ENCODE measurements at regions not wholly inside any gene's neighbourhood (a gene's known extent, or its start where the extent isn't known, plus 50 kb on each side); places are given as distances from the start of the nearest gene placed in this dataset.

DNA sequence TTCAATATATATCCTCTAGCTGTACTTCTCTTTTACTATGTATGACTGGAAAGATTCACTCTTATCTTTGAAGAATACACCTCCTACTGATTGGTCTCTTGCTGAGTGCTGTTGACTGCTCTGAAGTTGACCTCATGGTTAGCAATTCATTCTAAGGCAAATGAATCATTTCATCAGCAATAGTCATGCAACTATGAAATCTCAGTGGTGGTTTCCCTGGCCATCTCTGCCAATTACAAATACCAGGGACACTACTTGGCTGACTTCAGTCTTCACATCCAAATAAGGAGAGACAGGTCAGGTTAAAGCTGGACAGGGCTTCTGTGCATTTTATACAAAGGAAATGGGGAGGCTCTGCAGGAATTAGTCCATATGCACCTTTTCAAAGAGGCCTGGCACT, 333.5 kb upstream of the ACTBL2 start:
- Histone ChIP-seq H3K27ac (ENCODE audit: low read length) (peak overlapping the region; percentile 7; the same call in 1 of the 2 replicates), H3K4me1 (ENCODE audit: control insufficient read depth, insufficient read depth, low read length) (no peaks in the 10 kb centered on the region), H3K36me3 (ENCODE audit: control insufficient read depth, insufficient read depth, low read length) (no peaks in the 10 kb centered on the region), H3K9me3 (ENCODE audit: control insufficient read depth, insufficient read depth, low read depth, low read length) (peaks cover 4% of the 10 kb centered on the region; the same call in 1 of the 2 replicates), H3K27me3 (ENCODE audit: control insufficient read depth, insufficient read depth, low read length) (no peaks in the 10 kb centered on the region), H3K4me3 (ENCODE audit: low read depth in 2 of 2, low read length in 2 of 2) (no peak overlapping the region)
- no TSS peak for BruUV-seq (replicated peaks)
- TF ChIP-seq, protein P1, sequence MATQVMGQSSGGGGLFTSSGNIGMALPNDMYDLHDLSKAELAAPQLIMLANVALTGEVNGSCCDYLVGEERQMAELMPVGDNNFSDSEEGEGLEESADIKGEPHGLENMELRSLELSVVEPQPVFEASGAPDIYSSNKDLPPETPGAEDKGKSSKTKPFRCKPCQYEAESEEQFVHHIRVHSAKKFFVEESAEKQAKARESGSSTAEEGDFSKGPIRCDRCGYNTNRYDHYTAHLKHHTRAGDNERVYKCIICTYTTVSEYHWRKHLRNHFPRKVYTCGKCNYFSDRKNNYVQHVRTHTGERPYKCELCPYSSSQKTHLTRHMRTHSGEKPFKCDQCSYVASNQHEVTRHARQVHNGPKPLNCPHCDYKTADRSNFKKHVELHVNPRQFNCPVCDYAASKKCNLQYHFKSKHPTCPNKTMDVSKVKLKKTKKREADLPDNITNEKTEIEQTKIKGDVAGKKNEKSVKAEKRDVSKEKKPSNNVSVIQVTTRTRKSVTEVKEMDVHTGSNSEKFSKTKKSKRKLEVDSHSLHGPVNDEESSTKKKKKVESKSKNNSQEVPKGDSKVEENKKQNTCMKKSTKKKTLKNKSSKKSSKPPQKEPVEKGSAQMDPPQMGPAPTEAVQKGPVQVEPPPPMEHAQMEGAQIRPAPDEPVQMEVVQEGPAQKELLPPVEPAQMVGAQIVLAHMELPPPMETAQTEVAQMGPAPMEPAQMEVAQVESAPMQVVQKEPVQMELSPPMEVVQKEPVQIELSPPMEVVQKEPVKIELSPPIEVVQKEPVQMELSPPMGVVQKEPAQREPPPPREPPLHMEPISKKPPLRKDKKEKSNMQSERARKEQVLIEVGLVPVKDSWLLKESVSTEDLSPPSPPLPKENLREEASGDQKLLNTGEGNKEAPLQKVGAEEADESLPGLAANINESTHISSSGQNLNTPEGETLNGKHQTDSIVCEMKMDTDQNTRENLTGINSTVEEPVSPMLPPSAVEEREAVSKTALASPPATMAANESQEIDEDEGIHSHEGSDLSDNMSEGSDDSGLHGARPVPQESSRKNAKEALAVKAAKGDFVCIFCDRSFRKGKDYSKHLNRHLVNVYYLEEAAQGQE (IDR thresholded peaks at IDR 0.05; ENCODE audit: insufficient read depth in 1 of 2, low read depth in 2 of 2, low read length in 1 of 2) = 0 out of 4 replicates have a peak, but pooled peaks of 1 of the 2 experiments have one; percentile 14
- TF ChIP-seq TCF7L2 (IDR thresholded peaks at IDR 0.05; ENCODE audit: low read depth, low read length) (no peak), POLR2AphosphoS5 (IDR thresholded peaks at IDR 0.05; ENCODE audit: low read depth, low read length) (no peak)
- ChIA-PET POLR2A (no interaction called here), CTCF (interaction anchor here (0.7 kb wide), 1 partner anchor 511 kb away, joined by 5 read pairs; no protein-coding TSS in a partner anchor)
- ATAC-seq = peak; percentile 75; the same call in 1 of the 2 replicates
- in situ Hi-C loops (cut with HindIII; ENCODE audit: low pct_unique_long_range_greater_than_20kb, low sequenced_read_pairs) (no loop called here), intact Hi-C loops (cut with micrococcal nuclease; ENCODE audit: unreplicated experiment) (no loop called here)
- peak; percentile 90 for DNase-seq (ENCODE audit: low read depth, low spot score)

DNA sequence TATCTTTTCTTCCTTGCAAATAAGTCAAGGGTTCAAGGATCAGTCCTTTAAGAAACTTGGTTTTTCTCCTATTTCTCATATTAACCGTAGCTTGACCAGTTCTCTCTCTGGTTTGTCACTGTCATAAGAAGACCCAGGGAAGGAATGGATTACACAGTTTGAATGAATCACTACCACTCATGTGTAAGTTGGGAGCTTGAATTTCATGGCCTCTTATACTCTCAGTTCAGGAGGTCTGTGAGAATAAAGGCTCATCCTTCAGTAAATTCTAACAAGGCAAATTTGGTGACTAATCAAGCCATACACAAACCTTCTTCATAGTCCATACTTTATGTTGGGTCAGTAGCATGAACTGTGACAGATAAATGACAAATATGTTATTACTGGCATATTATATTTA, 323.1 kb upstream of the ACTBL2 start:
- BruUV-seq (replicated peaks) = no TSS peak
- Histone ChIP-seq H3K4me3 (ENCODE audit: low read depth in 2 of 2, low read length in 2 of 2) (no peak overlapping the region), H3K27me3 (ENCODE audit: control insufficient read depth, insufficient read depth, low read length) (no peaks in the 10 kb centered on the region), H3K9me3 (ENCODE audit: control insufficient read depth, insufficient read depth, low read depth, low read length) (no peaks in the 10 kb centered on the region), H3K36me3 (ENCODE audit: control insufficient read depth, insufficient read depth, low read length) (no peaks in the 10 kb centered on the region), H3K4me1 (ENCODE audit: control insufficient read depth, insufficient read depth, low read length) (no peaks in the 10 kb centered on the region), H3K27ac (ENCODE audit: low read length) (peak overlapping the region; percentile 76; the same call in 1 of the 2 replicates)
- DNase-seq (ENCODE audit: low read depth, low spot score) = no peak
- ATAC-seq = no peak
- TF ChIP-seq SIN3A (IDR thresholded peaks at IDR 0.05; ENCODE audit: borderline replicate concordance, insufficient read depth, low read depth, low read length) = no peak
- TF ChIP-seq, protein P2, sequence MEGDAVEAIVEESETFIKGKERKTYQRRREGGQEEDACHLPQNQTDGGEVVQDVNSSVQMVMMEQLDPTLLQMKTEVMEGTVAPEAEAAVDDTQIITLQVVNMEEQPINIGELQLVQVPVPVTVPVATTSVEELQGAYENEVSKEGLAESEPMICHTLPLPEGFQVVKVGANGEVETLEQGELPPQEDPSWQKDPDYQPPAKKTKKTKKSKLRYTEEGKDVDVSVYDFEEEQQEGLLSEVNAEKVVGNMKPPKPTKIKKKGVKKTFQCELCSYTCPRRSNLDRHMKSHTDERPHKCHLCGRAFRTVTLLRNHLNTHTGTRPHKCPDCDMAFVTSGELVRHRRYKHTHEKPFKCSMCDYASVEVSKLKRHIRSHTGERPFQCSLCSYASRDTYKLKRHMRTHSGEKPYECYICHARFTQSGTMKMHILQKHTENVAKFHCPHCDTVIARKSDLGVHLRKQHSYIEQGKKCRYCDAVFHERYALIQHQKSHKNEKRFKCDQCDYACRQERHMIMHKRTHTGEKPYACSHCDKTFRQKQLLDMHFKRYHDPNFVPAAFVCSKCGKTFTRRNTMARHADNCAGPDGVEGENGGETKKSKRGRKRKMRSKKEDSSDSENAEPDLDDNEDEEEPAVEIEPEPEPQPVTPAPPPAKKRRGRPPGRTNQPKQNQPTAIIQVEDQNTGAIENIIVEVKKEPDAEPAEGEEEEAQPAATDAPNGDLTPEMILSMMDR (IDR thresholded peaks at IDR 0.05) = no peak
- no peak for TF ChIP-seq TCF7L2 (IDR thresholded peaks at IDR 0.05; ENCODE audit: low read depth, low read length)
- TF ChIP-seq, protein P1 (IDR thresholded peaks at IDR 0.05; ENCODE audit: insufficient read depth in 1 of 2, low read depth in 2 of 2, low read length in 1 of 2) = no peak
- TF ChIP-seq POLR2AphosphoS5 (IDR thresholded peaks at IDR 0.05; ENCODE audit: low read depth, low read length) = no peak
- ChIA-PET POLR2A (interaction anchor here (0.8 kb wide), 1 partner anchor 317 kb away, joined by 3 read pairs; no protein-coding TSS in a partner anchor), CTCF (no interaction called here)
- intact Hi-C loops (cut with micrococcal nuclease; ENCODE audit: unreplicated experiment) (no loop called here), in situ Hi-C loops (cut with HindIII; ENCODE audit: low pct_unique_long_range_greater_than_20kb, low sequenced_read_pairs) (no loop called here)

All from Panc1 (cell line).